ENCODE measurements at regions not wholly inside any gene's neighbourhood (a gene's known extent, or its start where the extent isn't known, plus 50 kb on each side); places are given as distances from the start of the nearest gene placed in this dataset.

GRCh38 chr9:105150991-105151685 lies 93.3 kb upstream of the SLC44A1 start:
- TF ChIP-seq CTCF (IDR thresholded peaks at IDR 0.05) (no peak), POLR2A (IDR thresholded peaks at IDR 0.05) (no peak)

Measured in lower leg skin (tissue), 3 donors.